NB4 (cell line): ENCODE measurements at regions not wholly inside any gene's neighbourhood (a gene's known extent, or its start where the extent isn't known, plus 50 kb on each side); places are given as distances from the start of the nearest gene placed in this dataset.

Experiments
- CTCF ChIP-seq: IDR thresholded peaks from one replicate; pipeline ENCODE4 v1.5.1; 2012; ENCODE audit warnings: low read depth, low read length
- MAX ChIP-seq: IDR thresholded peaks from 2 replicates; pipeline ENCODE4 v1.6.1; 2011; ENCODE audit warnings: low read depth, low read length

DNA sequence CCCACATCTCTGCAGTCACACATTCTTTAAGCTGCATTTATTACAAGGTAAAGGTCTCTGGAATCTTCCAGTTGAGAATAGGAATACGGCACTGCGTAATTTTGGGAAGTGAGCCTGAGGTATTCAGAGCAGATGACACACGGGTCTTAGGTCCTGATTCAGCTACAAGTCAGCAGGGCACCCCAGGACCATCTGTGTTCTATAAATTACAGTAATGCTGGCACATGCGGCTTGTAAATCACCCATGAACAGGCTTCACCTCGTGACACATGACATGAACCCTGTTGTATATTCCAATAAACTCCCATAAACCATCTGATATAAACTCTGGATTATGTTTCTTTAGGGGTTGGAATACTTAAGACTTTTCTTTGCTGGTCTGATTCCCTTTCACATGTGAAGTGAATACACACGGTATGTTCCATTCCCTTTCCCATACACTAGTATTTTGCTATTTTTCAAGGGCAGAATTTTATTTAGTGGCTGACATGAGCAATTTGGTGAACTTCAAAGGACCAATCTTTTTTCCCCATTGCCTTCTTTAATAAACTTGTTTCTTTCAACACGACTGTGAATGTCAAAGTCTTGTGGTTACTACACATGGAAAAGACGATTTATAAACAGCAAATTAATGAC is 298.6 kb downstream of the MEIS1 start:
- TF ChIP-seq CTCF (no peak), MAX (no peak)
